Vagina (tissue), 2 donors: ENCODE measurements at regions not wholly inside any gene's neighbourhood (a gene's known extent, or its start where the extent isn't known, plus 50 kb on each side); places are given as distances from the start of the nearest gene placed in this dataset.
"Not testable (repeated sequence)": the region's sequence is repeated elsewhere in the genome, so short reads cannot be mapped to it uniquely, and the experiment has no call there.

Experiments
- DNase-seq, 2 donors: peaks; one replicate each; pipeline ENCODE4 v3.0.0-alpha.2; 2017; ENCODE audit errors: extremely low spot score in 2 of 2
- H3K27ac ChIP-seq: fragments of 200-600 bp; sonication (generic); one replicate; pipeline ENCODE4 v1.5.1; 2019
- H3K27me3 ChIP-seq: fragments of 200-600 bp; sonication (generic); one replicate; pipeline ENCODE4 v1.5.1; 2019
- H3K36me3 ChIP-seq, 2 donors: fragments of 200-600 bp; sonication (generic); one replicate each; pipeline ENCODE4 v1.5.1; 2017 to 2019
- H3K4me1 ChIP-seq: fragments of 200-600 bp; sonication (generic); one replicate; pipeline ENCODE4 v1.5.1; 2019
- H3K4me3 ChIP-seq, 2 donors: fragments of 200-600 bp; sonication (generic); 1 replicate in 1 of 2; 2 replicates in 1 of 2; pipeline ENCODE4 v1.5.1; 2016 to 2019
- H3K9me3 ChIP-seq: fragments of 200-600 bp; sonication (generic); one replicate; pipeline ENCODE4 v1.5.1; 2019
- POLR2A ChIP-seq, 2 donors: fragments of 450-650 bp; IDR thresholded peaks; one replicate each; pipeline ENCODE4 v1.6.1; 2017; ENCODE audit warnings: antibody characterized with exemption in 2 of 2, mild to moderate bottlenecking in 2 of 2, moderate library complexity in 2 of 2
- POLR2AphosphoS5 ChIP-seq, 2 donors: sonication (generic); formaldehyde crosslinking; IDR thresholded peaks; one replicate each; pipeline ENCODE4 v1.9.0; 2017; ENCODE audit warnings: antibody characterized with exemption in 2 of 2, mild to moderate bottlenecking in 2 of 2, low read depth in 1 of 2; ENCODE audit not compliant: insufficient read depth in 1 of 2
- intact Hi-C: fragments of 100-400 bp; cut with DNase I; formaldehyde crosslinking; loops from one replicate; pipeline ENCODE4 v1.15.1; 2023
- TF ChIP-seq, protein P1 (sequence below), 3 experiments: fragments of 450-650 bp in 2 of 3; fragments of 200-600 bp in 1 of 3; sonication (generic) in 1 of 3; IDR thresholded peaks; one replicate each; pipeline ENCODE4 v1.5.1; 2017 to 2019; ENCODE audit warnings: antibody characterized with exemption in 3 of 3, mild to moderate bottlenecking in 2 of 3, moderate library complexity in 2 of 3

DNA sequence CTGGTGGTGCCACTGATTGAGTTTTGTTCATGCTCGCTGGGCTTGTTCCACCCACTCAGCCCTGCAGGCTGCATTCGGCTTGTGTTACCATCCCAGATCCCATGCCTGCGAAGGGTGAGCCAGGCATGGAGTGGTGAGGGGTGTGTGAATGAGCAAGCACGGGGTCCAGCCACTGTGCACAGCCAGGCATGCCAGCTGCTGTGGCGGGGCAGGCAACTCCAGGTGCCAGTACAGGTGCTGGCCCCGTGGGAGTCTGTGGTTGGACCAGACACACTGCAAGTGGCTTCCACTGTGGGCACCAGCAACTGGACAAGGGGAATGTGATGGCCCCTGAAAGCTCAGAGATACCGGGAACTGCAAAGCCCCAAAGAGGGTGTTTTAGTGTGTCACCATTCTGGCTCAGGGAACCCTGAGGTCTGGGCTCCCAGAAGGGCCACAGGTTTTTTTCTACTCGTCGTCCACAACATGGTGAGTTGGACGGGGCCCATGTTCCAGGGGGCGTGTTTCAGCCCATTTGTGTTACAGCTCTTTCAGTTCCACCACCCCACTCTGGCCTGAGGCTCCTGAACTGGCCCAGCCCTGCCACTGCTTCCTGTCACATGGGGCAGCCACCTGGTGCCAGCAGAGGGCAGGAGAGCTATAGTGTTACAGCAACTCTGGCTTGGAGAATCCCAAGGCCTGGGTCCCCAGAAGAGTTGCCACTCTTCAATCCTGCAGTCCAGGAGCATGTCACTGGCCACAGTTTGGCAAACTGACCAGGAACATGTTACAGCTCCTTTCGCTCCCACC is 217.0 kb upstream of the OBI1 start:
- Histone ChIP-seq H3K36me3 (no peaks in the 10 kb centered on the region), H3K4me3 (no peak overlapping the region), H3K27me3 (no peaks in the 10 kb centered on the region), H3K9me3 (no peaks in the 10 kb centered on the region), H3K4me1 (no peaks in the 10 kb centered on the region), H3K27ac (no peak overlapping the region)
- no peak for TF ChIP-seq POLR2AphosphoS5 (IDR thresholded peaks at IDR 0.05; ENCODE audit: insufficient read depth in 1 of 2, low read depth in 1 of 2)
- TF ChIP-seq POLR2A (IDR thresholded peaks at IDR 0.05), result no peak
- TF ChIP-seq, protein P1, sequence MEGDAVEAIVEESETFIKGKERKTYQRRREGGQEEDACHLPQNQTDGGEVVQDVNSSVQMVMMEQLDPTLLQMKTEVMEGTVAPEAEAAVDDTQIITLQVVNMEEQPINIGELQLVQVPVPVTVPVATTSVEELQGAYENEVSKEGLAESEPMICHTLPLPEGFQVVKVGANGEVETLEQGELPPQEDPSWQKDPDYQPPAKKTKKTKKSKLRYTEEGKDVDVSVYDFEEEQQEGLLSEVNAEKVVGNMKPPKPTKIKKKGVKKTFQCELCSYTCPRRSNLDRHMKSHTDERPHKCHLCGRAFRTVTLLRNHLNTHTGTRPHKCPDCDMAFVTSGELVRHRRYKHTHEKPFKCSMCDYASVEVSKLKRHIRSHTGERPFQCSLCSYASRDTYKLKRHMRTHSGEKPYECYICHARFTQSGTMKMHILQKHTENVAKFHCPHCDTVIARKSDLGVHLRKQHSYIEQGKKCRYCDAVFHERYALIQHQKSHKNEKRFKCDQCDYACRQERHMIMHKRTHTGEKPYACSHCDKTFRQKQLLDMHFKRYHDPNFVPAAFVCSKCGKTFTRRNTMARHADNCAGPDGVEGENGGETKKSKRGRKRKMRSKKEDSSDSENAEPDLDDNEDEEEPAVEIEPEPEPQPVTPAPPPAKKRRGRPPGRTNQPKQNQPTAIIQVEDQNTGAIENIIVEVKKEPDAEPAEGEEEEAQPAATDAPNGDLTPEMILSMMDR (IDR thresholded peaks at IDR 0.05), result no peak
- DNase-seq, result no peak
- intact Hi-C loops, result no loop called here

DNA sequence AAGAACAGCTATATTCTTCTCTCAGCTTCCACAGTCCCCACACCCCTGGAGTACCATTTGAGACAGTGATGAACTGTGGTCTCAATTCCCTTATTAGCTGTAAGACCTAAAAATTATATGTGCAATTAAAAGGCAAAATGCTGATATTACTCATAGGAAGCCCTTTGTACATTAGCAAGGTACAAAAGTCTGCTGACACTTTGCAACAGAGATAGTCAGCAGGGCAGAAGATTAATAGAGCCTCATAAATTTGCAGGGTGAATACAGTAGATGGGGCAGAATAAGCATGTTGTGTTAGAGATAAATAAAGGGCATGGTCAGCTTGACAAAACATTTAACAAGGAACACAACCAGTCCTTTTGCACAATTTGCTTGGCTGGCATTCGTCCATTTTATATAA is 210.0 kb upstream of the OBI1 start:
- Histone ChIP-seq H3K27ac (no peak overlapping the region), H3K27me3 (no peaks in the 10 kb centered on the region), H3K4me1 (no peaks in the 10 kb centered on the region), H3K36me3 (no peaks in the 10 kb centered on the region), H3K9me3 (no peaks in the 10 kb centered on the region), H3K4me3 (no peak overlapping the region)
- intact Hi-C loops, result no loop called here
- TF ChIP-seq, protein P1 (IDR thresholded peaks at IDR 0.05), result no peak
- TF ChIP-seq POLR2AphosphoS5 (IDR thresholded peaks at IDR 0.05; ENCODE audit: insufficient read depth in 1 of 2, low read depth in 1 of 2) (no peak), POLR2A (IDR thresholded peaks at IDR 0.05) (no peak)
- DNase-seq, result no peak

GRCh38 chr13:78867655-78868054 is 208.7 kb upstream of the OBI1 start:
- Histone ChIP-seq H3K4me1 (no peaks in the 10 kb centered on the region), H3K9me3 (no peaks in the 10 kb centered on the region), H3K4me3 (no peak overlapping the region), H3K36me3 (no peaks in the 10 kb centered on the region), H3K27ac (no peak overlapping the region), H3K27me3 (no peaks in the 10 kb centered on the region)
- intact Hi-C loops, result no loop called here
- TF ChIP-seq, protein P1 (IDR thresholded peaks at IDR 0.05), result no peak
- TF ChIP-seq POLR2AphosphoS5 (IDR thresholded peaks at IDR 0.05; ENCODE audit: insufficient read depth in 1 of 2, low read depth in 1 of 2) (no peak), POLR2A (IDR thresholded peaks at IDR 0.05) (no peak)
- no peak for DNase-seq

- H3K9me3 ChIP-seq, intact Hi-C loops, H3K4me3 ChIP-seq, H3K27me3 ChIP-seq, H3K27ac ChIP-seq, H3K36me3 ChIP-seq, DNase-seq, H3K4me1 ChIP-seq: not testable (repeated sequence)
Measured at GRCh38 chr13:78866076-78866475, 207.1 kb upstream of the OBI1 start.

DNA sequence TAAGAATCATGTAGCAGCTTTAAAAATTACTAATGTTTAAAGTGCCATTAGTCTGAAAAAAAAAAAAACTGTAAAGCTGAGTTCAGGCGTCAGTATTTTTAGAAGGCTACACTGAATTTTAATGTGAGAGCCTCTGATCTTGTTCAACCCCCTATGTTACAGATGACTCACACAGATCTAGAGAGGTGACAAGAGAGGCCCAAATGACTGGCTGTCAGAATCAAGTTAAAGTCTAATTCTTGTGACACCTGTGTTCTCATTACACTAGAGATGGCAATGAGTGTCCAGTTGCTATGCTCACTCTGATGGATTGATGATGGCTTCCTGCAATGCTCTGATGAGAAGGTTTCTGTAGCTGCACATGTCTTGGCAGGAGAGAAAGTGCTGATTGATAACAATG is 203.5 kb upstream of the OBI1 start:
- H3K4me3 ChIP-seq, result no peak overlapping the region
- H3K9me3 ChIP-seq, result no peaks in the 10 kb centered on the region
- no peak for TF ChIP-seq POLR2AphosphoS5 (IDR thresholded peaks at IDR 0.05; ENCODE audit: insufficient read depth in 1 of 2, low read depth in 1 of 2)
- no peak for TF ChIP-seq POLR2A (IDR thresholded peaks at IDR 0.05)
- TF ChIP-seq, protein P1 (IDR thresholded peaks at IDR 0.05), result no peak
- no peaks in the 10 kb centered on the region for H3K36me3 ChIP-seq
- no peak for DNase-seq
- no peaks in the 10 kb centered on the region for H3K27me3 ChIP-seq
- intact Hi-C loops, result no loop called here
- H3K4me1 ChIP-seq, result no peaks in the 10 kb centered on the region
- no peak overlapping the region for H3K27ac ChIP-seq
